ENCODE measurements at regions not wholly inside any gene's neighbourhood (a gene's known extent, or its start where the extent isn't known, plus 50 kb on each side); places are given as distances from the start of the nearest gene placed in this dataset.

GRCh38 chr15:39200586-39200985, 380.3 kb upstream of the THBS1 start:
- no peak for TF ChIP-seq CTCF (IDR thresholded peaks at IDR 0.05; ENCODE audit: extremely low read depth in 1 of 2, insufficient read depth in 1 of 2, low read depth in 1 of 2, low read length in 2 of 2)
- no peak for TF ChIP-seq POLR2AphosphoS5 (IDR thresholded peaks at IDR 0.05; ENCODE audit: insufficient read depth, low read depth, low read length)
- TF ChIP-seq MYC (IDR thresholded peaks at IDR 0.05; ENCODE audit: low read depth, low read length): no peak
- TF ChIP-seq EZH2 (IDR thresholded peaks at IDR 0.05; ENCODE audit: borderline replicate concordance, low read depth, low read length, severe bottlenecking): no peak
- no peak for TF ChIP-seq POLR2A (IDR thresholded peaks at IDR 0.05; ENCODE audit: low read depth, low read length)
- TF ChIP-seq MAX (IDR thresholded peaks at IDR 0.05; ENCODE audit: insufficient read depth, insufficient read length): no peak
- no peak for TF ChIP-seq JUN (IDR thresholded peaks at IDR 0.05; ENCODE audit: borderline replicate concordance, insufficient read depth, insufficient read length, low read depth)

Measured in endothelial cell of umbilical vein (primary cell).